DMS79 (cell line): ENCODE measurements at regions not wholly inside any gene's neighbourhood (a gene's known extent, or its start where the extent isn't known, plus 50 kb on each side); places are given as distances from the start of the nearest gene placed in this dataset.

Experiments
- DNase-seq: peaks from one replicate; lab custom pipeline; 2025; lab: John Stamatoyannopoulos, UW

GRCh38 chr4:189385579-189385978 is 555.1 kb upstream of the FRG1 start:
- no peak for DNase-seq

- no peak for DNase-seq
Measured at GRCh38 chr4:189396435-189396834, 544.2 kb upstream of the FRG1 start.

- no peak for DNase-seq
Measured at GRCh38 chr4:189404271-189404670, 536.4 kb upstream of the FRG1 start.

GRCh38 chr4:189409158-189409557 is 531.5 kb upstream of the FRG1 start:
- no peak for DNase-seq

GRCh38 chr4:189414021-189414420 is 526.7 kb upstream of the FRG1 start:
- no peak for DNase-seq

- no peak for DNase-seq
Measured at GRCh38 chr4:189420572-189420971, 520.1 kb upstream of the FRG1 start.

GRCh38 chr4:189436207-189436606 is 504.5 kb upstream of the FRG1 start:
- DNase-seq, result no peak

- DNase-seq, result no peak
Measured at GRCh38 chr4:189440716-189441115, 500.0 kb upstream of the FRG1 start.

- no peak for DNase-seq
Measured at GRCh38 chr4:189443341-189443740, 497.3 kb upstream of the FRG1 start.

GRCh38 chr4:189445613-189446012 is 495.1 kb upstream of the FRG1 start:
- DNase-seq, result no peak

- DNase-seq, result no peak
Measured at GRCh38 chr4:189463734-189464133, 476.9 kb upstream of the FRG1 start.

GRCh38 chr4:189494407-189494806 is 446.3 kb upstream of the FRG1 start:
- DNase-seq, result no peak

- DNase-seq, result no peak
Measured at GRCh38 chr4:189497516-189497915, 443.2 kb upstream of the FRG1 start.

- DNase-seq, result no peak
Measured at GRCh38 chr4:189497996-189498395, 442.7 kb upstream of the FRG1 start.

GRCh38 chr4:189498457-189498856 is 442.2 kb upstream of the FRG1 start:
- DNase-seq, result no peak

GRCh38 chr4:189499696-189500095 is 441.0 kb upstream of the FRG1 start:
- DNase-seq, result no peak

- DNase-seq, result no peak
Measured at GRCh38 chr4:189500970-189501369, 439.7 kb upstream of the FRG1 start.

GRCh38 chr4:189502841-189503435 is 437.7 kb upstream of the FRG1 start:
- DNase-seq, result no peak

GRCh38 chr4:189504220-189504619 is 436.5 kb upstream of the FRG1 start:
- DNase-seq, result no peak

- no peak for DNase-seq
Measured at GRCh38 chr4:189505380-189505779, 435.3 kb upstream of the FRG1 start.

GRCh38 chr4:189506080-189506479 is 434.6 kb upstream of the FRG1 start:
- no peak for DNase-seq

- no peak for DNase-seq
Measured at GRCh38 chr4:189507060-189507459, 433.6 kb upstream of the FRG1 start.

GRCh38 chr4:189510601-189511000 is 430.1 kb upstream of the FRG1 start:
- no peak for DNase-seq

GRCh38 chr4:189511581-189511980 is 429.1 kb upstream of the FRG1 start:
- no peak for DNase-seq

GRCh38 chr4:189513421-189513820 is 427.3 kb upstream of the FRG1 start:
- no peak for DNase-seq
